Neutrophil (primary cell): ENCODE measurements at regions not wholly inside any gene's neighbourhood (a gene's known extent, or its start where the extent isn't known, plus 50 kb on each side); places are given as distances from the start of the nearest gene placed in this dataset.

ENCODE experiments used
- H3K27ac ChIP-seq: fragments of 200-600 bp; sonication (generic); 2 replicates; pipeline ENCODE4 v1.5.1; 2016; ENCODE audit warnings: mild to moderate bottlenecking, moderate library complexity
- H3K27me3 ChIP-seq: fragments of 200-600 bp; sonication (generic); 2 replicates; pipeline ENCODE4 v1.6.0; 2016; ENCODE audit warnings: mild to moderate bottlenecking
- H3K36me3 ChIP-seq: fragments of 200-600 bp; sonication (generic); 2 replicates; pipeline ENCODE4 v1.5.1; 2017
- H3K4me1 ChIP-seq, 2 experiments: fragments of 200-600 bp in 1 of 2; sonication (generic) in 1 of 2; 1 replicate in 1 of 2; 2 replicates in 1 of 2; pipeline versions ENCODE4 v1.5.1 to v1.6.1; 2013 to 2016; ENCODE audit warnings: low read depth in 1 of 2, low read length in 1 of 2, mild to moderate bottlenecking in 1 of 2, moderate library complexity in 1 of 2; ENCODE audit not compliant: control insufficient read depth in 1 of 2, insufficient read depth in 1 of 2
- H3K4me3 ChIP-seq, 2 experiments: fragments of 200-600 bp in 1 of 2; sonication (generic) in 1 of 2; 1 replicate in 1 of 2; 2 replicates in 1 of 2; pipeline ENCODE4 v1.5.1; 2013 to 2016; ENCODE audit warnings: low read depth in 1 of 2, low read length in 1 of 2, mild to moderate bottlenecking in 1 of 2, moderate library complexity in 1 of 2
- H3K9me3 ChIP-seq: fragments of 200-600 bp; sonication (generic); 2 replicates; pipeline ENCODE4 v1.5.1; 2016
- CTCF ChIP-seq: fragments of 200-600 bp; sonication (generic); IDR thresholded peaks from 2 replicates; pipeline ENCODE4 v1.5.1; 2016; ENCODE audit warnings: antibody characterized with exemption

GRCh38 chr4:117983541-117984365, 50.5 kb upstream of the NDST3 start:
- peak overlapping the region in 1 of 2 experiments; percentile 10 for H3K4me3 ChIP-seq
- H3K4me1 ChIP-seq = peaks cover 50 to 53% of the 10 kb centered on the region in 2 experiments
- no peak for TF ChIP-seq CTCF
- H3K9me3 ChIP-seq = no peaks in the 10 kb centered on the region
- H3K27ac ChIP-seq = peak overlapping the region; percentile 60
- H3K36me3 ChIP-seq = no peaks in the 10 kb centered on the region
- H3K27me3 ChIP-seq = no peaks in the 10 kb centered on the region

GRCh38 chr4:117984366-117984680, 50.0 kb upstream of the NDST3 start:
- TF ChIP-seq CTCF = no peak
- Histone ChIP-seq H3K4me1 (peaks cover 56 to 59% of the 10 kb centered on the region in 2 experiments), H3K9me3 (no peaks in the 10 kb centered on the region), H3K27me3 (no peaks in the 10 kb centered on the region), H3K4me3 (no peak overlapping the region), H3K27ac (peak overlapping the region; percentile 60), H3K36me3 (no peaks in the 10 kb centered on the region)
